ENCODE measurements at regions not wholly inside any gene's neighbourhood (a gene's known extent, or its start where the extent isn't known, plus 50 kb on each side); places are given as distances from the start of the nearest gene placed in this dataset.
"Not testable (repeated sequence)": the region's sequence is repeated elsewhere in the genome, so short reads cannot be mapped to it uniquely, and the experiment has no call there.

DNA sequence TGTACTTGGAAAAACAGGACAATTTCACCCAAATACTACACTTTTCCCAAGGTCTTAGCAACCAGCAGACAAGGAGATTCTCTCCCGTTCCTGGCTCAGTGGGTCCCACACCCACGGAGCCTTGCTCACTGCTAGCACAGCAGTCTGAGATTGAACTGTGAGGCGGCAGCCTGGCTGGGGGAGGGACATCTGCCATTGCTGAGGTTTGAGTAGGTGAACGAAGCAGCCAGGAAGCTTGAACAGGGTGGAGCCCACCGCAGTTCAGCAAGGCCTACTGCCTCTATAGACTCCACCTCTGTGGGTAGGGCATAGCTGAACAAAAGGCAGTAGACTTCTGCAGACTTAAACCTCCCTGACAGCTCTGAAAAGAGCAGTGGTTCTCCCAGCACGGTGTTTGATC, 166.5 kb upstream of the TTC29 start:
- H3K27ac ChIP-seq (ENCODE audit: low read length); H4K20me1 ChIP-seq (ENCODE audit: insufficient read depth, low read depth, low read length); H3K9me2 ChIP-seq (replicated peaks; ENCODE audit: insufficient read depth, low read length); H3K4me3 ChIP-seq (ENCODE audit: low read length); H3K36me3 ChIP-seq (ENCODE audit: insufficient read depth, low read length); DNase-seq; H3K4me2 ChIP-seq (ENCODE audit: low read depth, low read length, poor library complexity, severe bottlenecking); H3K9me3 ChIP-seq (ENCODE audit: low read length); H3K27me3 ChIP-seq (ENCODE audit: low read length); H3K79me2 ChIP-seq (ENCODE audit: low read length); H3K9ac ChIP-seq (ENCODE audit: low read length); H3K4me1 ChIP-seq (ENCODE audit: low read length); H2AFZ ChIP-seq (ENCODE audit: low read length): not testable (repeated sequence)

DNA sequence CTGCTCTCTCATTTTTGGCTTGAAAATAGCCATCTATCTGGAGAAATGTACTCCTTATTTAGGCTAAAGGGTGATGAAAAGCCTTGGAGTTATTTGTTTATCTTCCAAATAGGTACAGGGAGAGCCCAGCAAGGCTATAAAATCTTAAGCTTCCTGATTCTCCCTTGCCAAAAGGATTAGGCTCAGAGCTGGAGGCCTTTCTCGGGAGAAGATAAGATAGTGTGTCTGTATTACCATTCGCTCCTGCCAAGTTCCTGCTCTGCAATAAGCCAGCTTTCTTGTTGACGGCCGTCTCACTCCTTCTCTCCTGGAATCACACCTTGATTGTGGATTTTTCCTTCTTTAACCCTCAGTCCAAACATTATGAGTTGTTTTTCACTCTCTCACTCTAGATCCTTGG, 171.8 kb upstream of the TTC29 start:
- no peak overlapping the region for H3K9ac ChIP-seq (ENCODE audit: low read length)
- no peak for DNase-seq
- H3K9me3 ChIP-seq (ENCODE audit: low read length), result no peaks in the 10 kb centered on the region
- H3K4me1 ChIP-seq (ENCODE audit: low read length), result no peaks in the 10 kb centered on the region
- H3K36me3 ChIP-seq (ENCODE audit: insufficient read depth, low read length), result no peaks in the 10 kb centered on the region
- no peak overlapping the region for H2AFZ ChIP-seq (ENCODE audit: low read length)
- no peaks in the 10 kb centered on the region for H3K79me2 ChIP-seq (ENCODE audit: low read length)
- no peaks in the 10 kb centered on the region for H3K9me2 ChIP-seq (replicated peaks; ENCODE audit: insufficient read depth, low read length)
- no peaks in the 10 kb centered on the region for H4K20me1 ChIP-seq (ENCODE audit: insufficient read depth, low read depth, low read length)
- no peak overlapping the region for H3K27ac ChIP-seq (ENCODE audit: low read length)
- no peak overlapping the region for H3K4me2 ChIP-seq (ENCODE audit: low read depth, low read length, poor library complexity, severe bottlenecking)
- no peaks in the 10 kb centered on the region for H3K27me3 ChIP-seq (ENCODE audit: low read length)
- no peak overlapping the region for H3K4me3 ChIP-seq (ENCODE audit: low read length)

DNA sequence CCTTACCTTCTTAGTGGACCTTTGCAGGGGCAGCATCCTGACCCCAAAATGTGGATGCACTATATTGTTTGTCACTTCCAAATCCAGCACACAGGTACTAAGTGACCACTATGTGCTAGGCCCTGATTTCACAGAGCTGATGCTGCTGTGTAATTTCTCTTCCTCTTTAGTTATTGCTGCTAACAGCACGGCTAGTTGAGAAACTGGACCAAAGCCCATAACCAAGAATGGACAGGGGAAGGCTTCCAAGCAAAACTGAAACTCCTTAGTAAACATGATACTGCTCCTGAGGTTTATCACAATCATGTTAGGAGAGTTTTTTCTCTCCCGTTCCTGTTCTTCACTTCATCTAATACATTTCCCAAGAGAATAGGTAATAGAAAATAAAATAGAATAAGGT, 172.9 kb upstream of the TTC29 start:
- no peak overlapping the region for H3K4me2 ChIP-seq (ENCODE audit: low read depth, low read length, poor library complexity, severe bottlenecking)
- DNase-seq, result no peak
- H3K36me3 ChIP-seq (ENCODE audit: insufficient read depth, low read length), result no peaks in the 10 kb centered on the region
- no peak overlapping the region for H3K4me3 ChIP-seq (ENCODE audit: low read length)
- no peak overlapping the region for H3K9ac ChIP-seq (ENCODE audit: low read length)
- H3K27ac ChIP-seq (ENCODE audit: low read length), result no peak overlapping the region
- no peaks in the 10 kb centered on the region for H3K79me2 ChIP-seq (ENCODE audit: low read length)
- H3K9me3 ChIP-seq (ENCODE audit: low read length), result no peaks in the 10 kb centered on the region
- H2AFZ ChIP-seq (ENCODE audit: low read length), result no peak overlapping the region
- H4K20me1 ChIP-seq (ENCODE audit: insufficient read depth, low read depth, low read length), result no peaks in the 10 kb centered on the region
- no peaks in the 10 kb centered on the region for H3K9me2 ChIP-seq (replicated peaks; ENCODE audit: insufficient read depth, low read length)
- H3K27me3 ChIP-seq (ENCODE audit: low read length), result no peaks in the 10 kb centered on the region
- H3K4me1 ChIP-seq (ENCODE audit: low read length), result no peaks in the 10 kb centered on the region

DNA sequence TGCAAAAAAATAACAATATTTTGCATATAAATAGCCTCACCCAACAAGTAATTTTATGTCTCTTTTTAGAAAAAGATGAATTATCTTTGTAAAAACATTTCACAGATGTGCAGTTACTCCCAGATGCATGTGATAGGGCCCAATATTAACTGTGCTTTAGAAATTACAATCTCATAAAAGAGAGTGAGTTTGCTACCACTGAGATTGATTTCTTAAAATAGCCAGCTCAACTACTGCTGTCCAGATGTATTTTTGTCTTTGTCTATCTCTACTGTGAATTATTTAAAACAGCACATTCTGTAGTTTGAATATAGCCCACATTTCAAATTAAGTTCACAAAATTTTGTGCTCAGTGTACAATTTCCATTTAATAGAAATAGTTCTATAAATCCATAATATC, 177.0 kb upstream of the TTC29 start:
- no peak overlapping the region for H2AFZ ChIP-seq (ENCODE audit: low read length)
- H4K20me1 ChIP-seq (ENCODE audit: insufficient read depth, low read depth, low read length), result no peaks in the 10 kb centered on the region
- no peak overlapping the region for H3K4me3 ChIP-seq (ENCODE audit: low read length)
- no peaks in the 10 kb centered on the region for H3K27me3 ChIP-seq (ENCODE audit: low read length)
- no peak overlapping the region for H3K27ac ChIP-seq (ENCODE audit: low read length)
- no peak overlapping the region for H3K4me2 ChIP-seq (ENCODE audit: low read depth, low read length, poor library complexity, severe bottlenecking)
- H3K4me1 ChIP-seq (ENCODE audit: low read length), result no peaks in the 10 kb centered on the region
- no peak for DNase-seq
- no peaks in the 10 kb centered on the region for H3K36me3 ChIP-seq (ENCODE audit: insufficient read depth, low read length)
- no peaks in the 10 kb centered on the region for H3K9me3 ChIP-seq (ENCODE audit: low read length)
- H3K9me2 ChIP-seq (replicated peaks; ENCODE audit: insufficient read depth, low read length), result no peaks in the 10 kb centered on the region; the same call in 1 of the 2 replicates
- H3K79me2 ChIP-seq (ENCODE audit: low read length), result no peaks in the 10 kb centered on the region
- no peak overlapping the region for H3K9ac ChIP-seq (ENCODE audit: low read length)

DNA sequence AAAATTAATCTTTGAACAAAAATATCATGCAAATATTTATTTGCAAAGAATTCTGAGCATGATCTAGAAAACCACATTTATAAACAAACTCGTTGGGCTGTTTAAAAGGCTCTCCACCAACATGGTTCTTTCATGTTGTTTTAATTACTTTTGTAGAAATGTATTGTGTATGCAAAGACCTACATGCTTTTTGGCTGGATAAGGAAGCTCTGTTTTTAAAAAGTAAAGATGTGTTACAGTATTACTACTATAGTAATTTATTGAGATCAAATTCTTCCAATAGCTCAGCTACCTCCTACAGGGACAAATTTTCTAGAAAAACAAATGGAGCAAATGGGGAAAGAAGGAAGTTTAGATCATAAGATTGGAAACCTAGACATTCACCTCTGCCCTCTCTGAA, 177.5 kb upstream of the TTC29 start:
- Histone ChIP-seq H3K9ac (ENCODE audit: low read length) (no peak overlapping the region), H3K4me2 (ENCODE audit: low read depth, low read length, poor library complexity, severe bottlenecking) (no peak overlapping the region), H3K27me3 (ENCODE audit: low read length) (no peaks in the 10 kb centered on the region), H4K20me1 (ENCODE audit: insufficient read depth, low read depth, low read length) (no peaks in the 10 kb centered on the region), H3K9me3 (ENCODE audit: low read length) (no peaks in the 10 kb centered on the region), H3K79me2 (ENCODE audit: low read length) (no peaks in the 10 kb centered on the region), H3K9me2 (replicated peaks; ENCODE audit: insufficient read depth, low read length) (no peaks in the 10 kb centered on the region; the same call in 1 of the 2 replicates), H2AFZ (ENCODE audit: low read length) (no peak overlapping the region), H3K4me1 (ENCODE audit: low read length) (no peaks in the 10 kb centered on the region), H3K36me3 (ENCODE audit: insufficient read depth, low read length) (no peaks in the 10 kb centered on the region), H3K27ac (ENCODE audit: low read length) (no peak overlapping the region), H3K4me3 (ENCODE audit: low read length) (no peak overlapping the region)
- DNase-seq, result no peak

DNA sequence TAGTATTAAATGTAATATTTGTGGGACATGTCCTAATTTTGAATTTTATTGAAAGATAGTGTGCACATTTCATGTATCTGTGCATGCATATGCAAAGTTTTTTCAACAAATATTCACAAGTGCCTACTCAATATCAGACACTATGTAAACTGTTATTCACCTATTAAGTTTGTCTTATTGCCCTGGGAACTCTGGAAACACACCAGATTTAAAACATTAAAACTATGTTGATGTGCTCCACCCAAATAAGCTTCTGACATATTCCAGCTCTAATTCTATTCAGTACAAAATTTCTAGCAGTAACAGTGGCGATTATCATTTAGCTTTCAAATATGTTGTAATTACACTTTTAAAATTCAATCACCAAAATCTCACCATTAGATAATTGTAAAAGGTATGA, 183.1 kb upstream of the TTC29 start:
- Histone ChIP-seq H3K4me2 (ENCODE audit: low read depth, low read length, poor library complexity, severe bottlenecking) (no peak overlapping the region), H4K20me1 (ENCODE audit: insufficient read depth, low read depth, low read length) (no peaks in the 10 kb centered on the region), H3K9me3 (ENCODE audit: low read length) (no peaks in the 10 kb centered on the region), H3K9me2 (replicated peaks; ENCODE audit: insufficient read depth, low read length) (no peaks in the 10 kb centered on the region; the same call in 1 of the 2 replicates), H3K4me1 (ENCODE audit: low read length) (no peaks in the 10 kb centered on the region), H3K36me3 (ENCODE audit: insufficient read depth, low read length) (no peaks in the 10 kb centered on the region), H3K9ac (ENCODE audit: low read length) (no peak overlapping the region), H3K4me3 (ENCODE audit: low read length) (no peak overlapping the region), H2AFZ (ENCODE audit: low read length) (no peak overlapping the region), H3K79me2 (ENCODE audit: low read length) (no peaks in the 10 kb centered on the region), H3K27me3 (ENCODE audit: low read length) (no peaks in the 10 kb centered on the region), H3K27ac (ENCODE audit: low read length) (no peak overlapping the region)
- DNase-seq, result no peak

DNA sequence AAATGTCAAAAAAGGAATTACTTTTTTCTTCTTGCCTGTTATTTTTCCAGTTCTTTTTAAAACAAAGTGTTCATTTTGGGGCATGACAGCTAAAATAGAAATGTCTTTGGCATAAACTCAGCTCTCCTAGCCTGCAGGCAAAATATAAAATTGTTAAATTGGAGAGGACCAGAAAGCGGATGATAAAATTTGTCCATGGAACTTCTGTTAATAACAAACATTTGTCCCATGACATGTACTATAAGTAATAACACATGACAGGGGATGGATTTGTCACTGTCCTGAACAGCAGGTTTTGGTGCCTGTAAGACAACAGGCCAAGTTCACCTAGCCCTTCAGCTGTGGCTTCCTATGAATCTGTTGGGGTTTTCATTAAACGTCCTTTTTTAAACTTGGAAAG, 184.0 kb upstream of the TTC29 start:
- Histone ChIP-seq H3K4me1 (ENCODE audit: low read length) (no peaks in the 10 kb centered on the region), H2AFZ (ENCODE audit: low read length) (no peak overlapping the region), H3K27ac (ENCODE audit: low read length) (no peak overlapping the region), H3K9ac (ENCODE audit: low read length) (no peak overlapping the region), H3K4me2 (ENCODE audit: low read depth, low read length, poor library complexity, severe bottlenecking) (no peak overlapping the region), H3K27me3 (ENCODE audit: low read length) (no peaks in the 10 kb centered on the region), H3K9me3 (ENCODE audit: low read length) (no peaks in the 10 kb centered on the region), H3K4me3 (ENCODE audit: low read length) (no peak overlapping the region), H4K20me1 (ENCODE audit: insufficient read depth, low read depth, low read length) (no peaks in the 10 kb centered on the region), H3K36me3 (ENCODE audit: insufficient read depth, low read length) (no peaks in the 10 kb centered on the region), H3K9me2 (replicated peaks; ENCODE audit: insufficient read depth, low read length) (no peaks in the 10 kb centered on the region; the same call in 1 of the 2 replicates), H3K79me2 (ENCODE audit: low read length) (no peaks in the 10 kb centered on the region)
- no peak for DNase-seq

DNA sequence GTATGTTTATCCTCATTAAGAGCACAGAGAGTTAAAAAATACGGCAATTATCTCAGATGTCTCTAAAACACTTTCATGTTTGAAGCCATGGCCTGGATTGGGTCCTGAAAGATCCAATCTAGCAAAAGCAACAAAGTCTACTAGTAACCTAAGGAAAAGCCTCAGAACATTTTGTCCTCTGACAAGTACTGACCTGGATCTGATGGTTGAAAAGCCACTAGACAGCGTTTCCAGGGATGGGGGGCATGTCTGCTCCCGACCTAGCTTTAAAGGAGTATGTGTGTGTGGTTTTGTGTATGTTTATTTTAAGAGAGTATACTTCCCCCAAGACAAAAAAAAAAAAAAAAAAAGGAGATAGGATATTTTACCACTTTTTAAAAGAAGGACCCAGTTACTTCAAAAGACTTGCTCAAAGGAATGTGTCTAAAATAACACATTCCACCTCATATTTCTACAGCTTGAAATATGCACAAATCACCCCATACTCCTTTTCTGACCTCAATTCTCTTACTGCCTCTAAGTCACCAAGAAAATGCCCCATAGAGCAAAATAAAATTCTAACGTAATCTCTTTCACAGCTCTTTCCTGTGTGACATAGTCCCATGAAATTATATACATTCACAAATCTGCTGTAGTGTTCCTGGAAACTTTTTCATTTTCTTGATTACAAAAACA, 189.0 kb upstream of the TTC29 start:
- Histone ChIP-seq H3K27ac (ENCODE audit: low read length) (no peak overlapping the region), H3K79me2 (ENCODE audit: low read length) (no peaks in the 10 kb centered on the region), H3K4me1 (ENCODE audit: low read length) (no peaks in the 10 kb centered on the region), H3K9me3 (ENCODE audit: low read length) (no peaks in the 10 kb centered on the region), H3K4me3 (ENCODE audit: low read length) (no peak overlapping the region), H4K20me1 (ENCODE audit: insufficient read depth, low read depth, low read length) (no peaks in the 10 kb centered on the region), H2AFZ (ENCODE audit: low read length) (no peak overlapping the region), H3K9ac (ENCODE audit: low read length) (no peak overlapping the region), H3K27me3 (ENCODE audit: low read length) (no peaks in the 10 kb centered on the region), H3K9me2 (replicated peaks; ENCODE audit: insufficient read depth, low read length) (no peaks in the 10 kb centered on the region), H3K36me3 (ENCODE audit: insufficient read depth, low read length) (no peaks in the 10 kb centered on the region), H3K4me2 (ENCODE audit: low read depth, low read length, poor library complexity, severe bottlenecking) (no peak overlapping the region)
- DNase-seq, result no peak

DNA sequence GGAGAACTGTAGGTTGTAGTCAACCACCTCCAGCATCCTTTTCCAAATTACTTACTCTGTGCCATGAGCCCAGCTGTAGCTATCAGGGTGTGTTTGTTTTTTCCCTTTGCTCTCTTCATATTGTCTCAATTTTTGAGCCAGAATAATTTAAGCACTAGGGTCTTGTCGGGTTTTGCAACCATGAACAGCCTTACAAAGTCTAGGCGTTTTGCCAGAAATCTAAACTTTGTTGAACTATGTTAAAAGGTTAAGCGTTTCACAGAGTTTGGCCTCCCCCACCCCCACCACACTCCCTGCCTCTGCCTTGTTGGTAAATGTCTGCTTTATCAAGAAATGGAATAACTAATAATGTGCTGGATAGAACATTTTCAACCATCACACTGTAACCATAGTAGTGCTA, 190.6 kb upstream of the TTC29 start:
- no peak overlapping the region for H2AFZ ChIP-seq (ENCODE audit: low read length)
- no peak overlapping the region for H3K27ac ChIP-seq (ENCODE audit: low read length)
- no peak overlapping the region for H3K9ac ChIP-seq (ENCODE audit: low read length)
- no peaks in the 10 kb centered on the region for H3K9me2 ChIP-seq (replicated peaks; ENCODE audit: insufficient read depth, low read length)
- no peaks in the 10 kb centered on the region for H3K79me2 ChIP-seq (ENCODE audit: low read length)
- no peaks in the 10 kb centered on the region for H3K9me3 ChIP-seq (ENCODE audit: low read length)
- no peak overlapping the region for H3K4me2 ChIP-seq (ENCODE audit: low read depth, low read length, poor library complexity, severe bottlenecking)
- no peak overlapping the region for H3K4me3 ChIP-seq (ENCODE audit: low read length)
- H3K4me1 ChIP-seq (ENCODE audit: low read length), result no peaks in the 10 kb centered on the region
- H3K27me3 ChIP-seq (ENCODE audit: low read length), result no peaks in the 10 kb centered on the region
- no peaks in the 10 kb centered on the region for H4K20me1 ChIP-seq (ENCODE audit: insufficient read depth, low read depth, low read length)
- DNase-seq, result no peak
- no peaks in the 10 kb centered on the region for H3K36me3 ChIP-seq (ENCODE audit: insufficient read depth, low read length)
